HEK293 (cell line): ENCODE measurements at regions not wholly inside any gene's neighbourhood (a gene's known extent, or its start where the extent isn't known, plus 50 kb on each side); places are given as distances from the start of the nearest gene placed in this dataset.

Source experiments
- GFI1B ChIP-seq: fragments of 450-650 bp; formaldehyde crosslinking; IDR thresholded peaks from 2 replicates; pipeline ENCODE4 v1.5.1; 2016; ENCODE audit warnings: missing biosample characterization, missing genetic modification characterization
- KLF10 ChIP-seq: fragments of 450-650 bp; IDR thresholded peaks from 2 replicates; pipeline ENCODE4 v1.5.1; 2018; ENCODE audit warnings: missing biosample characterization, mild to moderate bottlenecking, missing genetic modification characterization
- KLF7 ChIP-seq: fragments of 450-650 bp; formaldehyde crosslinking; IDR thresholded peaks from 2 replicates; pipeline ENCODE4 v1.5.1; 2016; ENCODE audit warnings: missing biosample characterization, missing genetic modification characterization, borderline replicate concordance
- KLF8 ChIP-seq: fragments of 450-650 bp; formaldehyde crosslinking; IDR thresholded peaks from 2 replicates; pipeline ENCODE4 v1.5.1; 2016; ENCODE audit warnings: missing biosample characterization, missing genetic modification characterization
- MYNN ChIP-seq: fragments of 450-650 bp; formaldehyde crosslinking; IDR thresholded peaks from 2 replicates; pipeline ENCODE4 v1.5.1; 2016; ENCODE audit warnings: missing biosample characterization, missing genetic modification characterization, borderline replicate concordance
- OSR2 ChIP-seq: fragments of 450-650 bp; formaldehyde crosslinking; IDR thresholded peaks from 2 replicates; pipeline ENCODE4 v1.5.1; 2016; ENCODE audit warnings: missing biosample characterization, missing genetic modification characterization
- TCF7L2 ChIP-seq: IDR thresholded peaks from 2 replicates; pipeline ENCODE4 v1.6.1; 2011; ENCODE audit warnings: low read depth, mild to moderate bottlenecking, inconsistent platforms, low read length, moderate library complexity, borderline replicate concordance
- ZEB2 ChIP-seq: fragments of 450-650 bp; formaldehyde crosslinking; IDR thresholded peaks from 2 replicates; pipeline ENCODE4 v1.5.1; 2016; ENCODE audit warnings: missing biosample characterization, missing genetic modification characterization
- ZNF138 ChIP-seq: fragments of 450-650 bp; formaldehyde crosslinking; IDR thresholded peaks from 2 replicates; pipeline ENCODE4 v1.5.1; 2016; ENCODE audit warnings: missing biosample characterization, missing genetic modification characterization, borderline replicate concordance
- ZNF148 ChIP-seq: fragments of 450-650 bp; formaldehyde crosslinking; IDR thresholded peaks from 2 replicates; pipeline ENCODE4 v1.5.0; 2017; ENCODE audit warnings: missing biosample characterization, missing genetic modification characterization, borderline replicate concordance
- ZNF174 ChIP-seq: fragments of 450-650 bp; formaldehyde crosslinking; IDR thresholded peaks from 2 replicates; pipeline ENCODE4 v1.5.0; 2017; ENCODE audit warnings: missing biosample characterization, mild to moderate bottlenecking, missing genetic modification characterization
- ZNF211 ChIP-seq: fragments of 450-650 bp; formaldehyde crosslinking; IDR thresholded peaks from 2 replicates; pipeline ENCODE4 v1.5.1; 2016; ENCODE audit warnings: low read depth, missing biosample characterization, missing genetic modification characterization
- ZNF221 ChIP-seq: fragments of 450-650 bp; formaldehyde crosslinking; IDR thresholded peaks from 2 replicates; pipeline ENCODE4 v1.5.1; 2017; ENCODE audit warnings: missing biosample characterization, missing genetic modification characterization, borderline replicate concordance
- ZNF292 ChIP-seq: fragments of 450-650 bp; formaldehyde crosslinking; IDR thresholded peaks from 2 replicates; pipeline ENCODE4 v1.5.1; 2016; ENCODE audit warnings: low read depth, missing biosample characterization, missing genetic modification characterization, borderline replicate concordance
- ZNF398 ChIP-seq: fragments of 450-650 bp; formaldehyde crosslinking; IDR thresholded peaks from 2 replicates; pipeline ENCODE4 v1.5.1; 2017; ENCODE audit warnings: missing biosample characterization, missing genetic modification characterization
- ZNF473 ChIP-seq: fragments of 450-650 bp; formaldehyde crosslinking; IDR thresholded peaks from 2 replicates; pipeline ENCODE4 v1.5.1; 2017; ENCODE audit warnings: missing biosample characterization, missing genetic modification characterization
- ZNF513 ChIP-seq: fragments of 450-650 bp; IDR thresholded peaks from 2 replicates; pipeline ENCODE4 v1.5.1; 2018; ENCODE audit warnings: missing biosample characterization, missing genetic modification characterization
- ZNF518A ChIP-seq: fragments of 450-650 bp; formaldehyde crosslinking; conservative IDR thresholded peaks from 2 replicates; pipeline ENCODE4 v1.5.1; 2016; ENCODE audit warnings: low read depth, missing biosample characterization, missing genetic modification characterization
- ZNF544 ChIP-seq: fragments of 450-650 bp; formaldehyde crosslinking; IDR thresholded peaks from 2 replicates; pipeline ENCODE4 v1.5.0; 2017; ENCODE audit warnings: missing biosample characterization, missing genetic modification characterization
- ZNF596 ChIP-seq: fragments of 450-650 bp; IDR thresholded peaks from 2 replicates; pipeline ENCODE4 v1.5.0; 2018; ENCODE audit warnings: missing biosample characterization, mild to moderate bottlenecking, missing genetic modification characterization, moderate library complexity
- ZNF629 ChIP-seq: fragments of 450-650 bp; formaldehyde crosslinking; IDR thresholded peaks from 2 replicates; pipeline ENCODE4 v1.5.1; 2017; ENCODE audit warnings: missing biosample characterization, missing genetic modification characterization
- ZNF654 ChIP-seq: fragments of 450-650 bp; formaldehyde crosslinking; IDR thresholded peaks from 2 replicates; pipeline ENCODE4 v1.5.1; 2016; ENCODE audit warnings: low read depth, missing biosample characterization, missing genetic modification characterization
- ZNF670 ChIP-seq: fragments of 450-650 bp; formaldehyde crosslinking; IDR thresholded peaks from 2 replicates; pipeline ENCODE4 v1.5.1; 2016; ENCODE audit warnings: missing biosample characterization, missing genetic modification characterization, low read depth
- ZNF692 ChIP-seq: fragments of 450-650 bp; formaldehyde crosslinking; IDR thresholded peaks from 2 replicates; pipeline ENCODE4 v1.5.1; 2016; ENCODE audit warnings: missing biosample characterization, missing genetic modification characterization
- ZNF837 ChIP-seq: fragments of 450-650 bp; formaldehyde crosslinking; IDR thresholded peaks from 2 replicates; pipeline ENCODE4 v1.5.1; 2016; ENCODE audit warnings: missing biosample characterization, missing genetic modification characterization
- ZSCAN16 ChIP-seq: fragments of 450-650 bp; formaldehyde crosslinking; IDR thresholded peaks from 2 replicates; pipeline ENCODE4 v1.5.1; 2016; ENCODE audit warnings: missing biosample characterization, missing genetic modification characterization

- TF ChIP-seq ZNF398 (tag by site-specific recombination) (0 out of 2 replicates have a peak, but pooled peaks have one; percentile 14), TCF7L2 (peak; percentile 62; the same call in 1 of the 2 replicates), ZNF211 (tag by site-specific recombination) (no peak), KLF8 (tag by site-specific recombination) (no peak), ZNF596 (tag by site-specific recombination) (peak; percentile 42; the same call in 1 of the 2 replicates), ZNF629 (tag by site-specific recombination) (no peak), ZNF148 (tag by site-specific recombination) (no peak), ZNF670 (tag by site-specific recombination) (no peak), KLF10 (tag by site-specific recombination) (peak; percentile 63), ZNF292 (tag by site-specific recombination) (no peak), ZNF513 (tag by site-specific recombination) (no peak), ZNF518A (tag by site-specific recombination) (no peak), ZNF654 (tag by site-specific recombination) (no peak), OSR2 (tag by site-specific recombination) (peak; percentile 56; the same call in 1 of the 2 replicates), ZNF544 (tag by site-specific recombination) (no peak), GFI1B (no peak), MYNN (no peak), KLF7 (no peak; the same call in 1 of the 2 replicates), ZNF692 (tag by site-specific recombination) (no peak), ZNF837 (tag by site-specific recombination) (no peak), ZSCAN16 (tag by site-specific recombination) (no peak), ZNF473 (tag by site-specific recombination) (no peak), ZEB2 (tag by site-specific recombination) (peak; percentile 31; the same call in 1 of the 2 replicates), ZNF221 (tag by site-specific recombination) (no peak), ZNF174 (tag by site-specific recombination) (no peak), ZNF138 (tag by site-specific recombination) (no peak)
Observed at GRCh38 chr4:81786063-81786763, 314.5 kb upstream of the RASGEF1B start (continued).
